ENCODE measurements at regions not wholly inside any gene's neighbourhood (a gene's known extent, or its start where the extent isn't known, plus 50 kb on each side); places are given as distances from the start of the nearest gene placed in this dataset.

GRCh38 chr15:26023231-26023630, 160.1 kb upstream of the ATP10A start:
- Histone ChIP-seq H3K9ac (ENCODE audit: low read depth in 1 of 3, low read length in 3 of 3) (no peak overlapping the region), H3K27ac (ENCODE audit: low read depth, low read length) (no peak overlapping the region), H3K4me3 (ENCODE audit: low read length in 3 of 3) (no peak overlapping the region), H3K27me3 (ENCODE audit: control insufficient read depth in 3 of 3, insufficient read depth in 3 of 3, low read length in 3 of 3) (peaks cover 0 to 10% (median 0%) of the 10 kb centered on the region in 3 donors), H3K4me1 (ENCODE audit: control insufficient read depth in 3 of 3, insufficient read depth in 3 of 3, low read length in 3 of 3) (no peaks in the 10 kb centered on the region), H3K9me3 (ENCODE audit: control insufficient read depth in 3 of 3, low read length in 3 of 3) (no peaks in the 10 kb centered on the region), H3K36me3 (ENCODE audit: control insufficient read depth in 3 of 3, insufficient read depth in 3 of 3, low read length in 3 of 3) (no peaks in the 10 kb centered on the region)

- Histone ChIP-seq H3K9ac (ENCODE audit: low read depth in 1 of 3, low read length in 3 of 3) (no peak overlapping the region), H3K27me3 (ENCODE audit: control insufficient read depth in 3 of 3, insufficient read depth in 3 of 3, low read length in 3 of 3) (peaks cover 4 to 10% (median 4%) of the 10 kb centered on the region in 3 donors), H3K9me3 (ENCODE audit: control insufficient read depth in 3 of 3, low read length in 3 of 3) (no peaks in the 10 kb centered on the region), H3K4me1 (ENCODE audit: control insufficient read depth in 3 of 3, insufficient read depth in 3 of 3, low read length in 3 of 3) (no peaks in the 10 kb centered on the region), H3K27ac (ENCODE audit: low read depth, low read length) (no peak overlapping the region), H3K36me3 (ENCODE audit: control insufficient read depth in 3 of 3, insufficient read depth in 3 of 3, low read length in 3 of 3) (no peaks in the 10 kb centered on the region), H3K4me3 (ENCODE audit: low read length in 3 of 3) (no peak overlapping the region)
Observed at GRCh38 chr15:26020871-26021270, 157.7 kb upstream of the ATP10A start.

- no peak overlapping the region for H3K9ac ChIP-seq (ENCODE audit: low read depth in 1 of 3, low read length in 3 of 3)
- H3K36me3 ChIP-seq (ENCODE audit: control insufficient read depth in 3 of 3, insufficient read depth in 3 of 3, low read length in 3 of 3): no peaks in the 10 kb centered on the region
- H3K9me3 ChIP-seq (ENCODE audit: control insufficient read depth in 3 of 3, low read length in 3 of 3): peaks cover 0 to 2% (median 0%) of the 10 kb centered on the region in 3 donors
- no peaks in the 10 kb centered on the region for H3K4me1 ChIP-seq (ENCODE audit: control insufficient read depth in 3 of 3, insufficient read depth in 3 of 3, low read length in 3 of 3)
- H3K4me3 ChIP-seq (ENCODE audit: low read length in 3 of 3): no peak overlapping the region
- no peak overlapping the region for H3K27ac ChIP-seq (ENCODE audit: low read depth, low read length)
- peaks cover 4 to 22% (median 4%) of the 10 kb centered on the region in 3 donors for H3K27me3 ChIP-seq (ENCODE audit: control insufficient read depth in 3 of 3, insufficient read depth in 3 of 3, low read length in 3 of 3)
Observed at GRCh38 chr15:26017665-26018064, 154.5 kb upstream of the ATP10A start.

- Histone ChIP-seq H3K27me3 (ENCODE audit: control insufficient read depth in 3 of 3, insufficient read depth in 3 of 3, low read length in 3 of 3) (peaks cover 4 to 20% (median 4%) of the 10 kb centered on the region in 3 donors), H3K4me1 (ENCODE audit: control insufficient read depth in 3 of 3, insufficient read depth in 3 of 3, low read length in 3 of 3) (no peaks in the 10 kb centered on the region), H3K27ac (ENCODE audit: low read depth, low read length) (no peak overlapping the region), H3K36me3 (ENCODE audit: control insufficient read depth in 3 of 3, insufficient read depth in 3 of 3, low read length in 3 of 3) (no peaks in the 10 kb centered on the region), H3K9ac (ENCODE audit: low read depth in 1 of 3, low read length in 3 of 3) (no peak overlapping the region), H3K9me3 (ENCODE audit: control insufficient read depth in 3 of 3, low read length in 3 of 3) (peaks cover 0 to 2% (median under 1%) of the 10 kb centered on the region in 3 donors), H3K4me3 (ENCODE audit: low read length in 3 of 3) (no peak overlapping the region)
Observed at GRCh38 chr15:26015516-26016075, 152.5 kb upstream of the ATP10A start.

GRCh38 chr15:26013981-26014380, 150.9 kb upstream of the ATP10A start:
- no peaks in the 10 kb centered on the region for H3K36me3 ChIP-seq (ENCODE audit: control insufficient read depth in 3 of 3, insufficient read depth in 3 of 3, low read length in 3 of 3)
- peaks cover 4 to 16% (median 4%) of the 10 kb centered on the region in 3 donors for H3K27me3 ChIP-seq (ENCODE audit: control insufficient read depth in 3 of 3, insufficient read depth in 3 of 3, low read length in 3 of 3)
- H3K9me3 ChIP-seq (ENCODE audit: control insufficient read depth in 3 of 3, low read length in 3 of 3): peaks cover 0 to 3% (median 2%) of the 10 kb centered on the region in 3 donors
- no peak overlapping the region for H3K27ac ChIP-seq (ENCODE audit: low read depth, low read length)
- H3K9ac ChIP-seq (ENCODE audit: low read depth in 1 of 3, low read length in 3 of 3): no peak overlapping the region
- no peaks in the 10 kb centered on the region for H3K4me1 ChIP-seq (ENCODE audit: control insufficient read depth in 3 of 3, insufficient read depth in 3 of 3, low read length in 3 of 3)
- H3K4me3 ChIP-seq (ENCODE audit: low read length in 3 of 3): no peak overlapping the region

GRCh38 chr15:26011916-26012315, 148.8 kb upstream of the ATP10A start:
- Histone ChIP-seq H3K4me1 (ENCODE audit: control insufficient read depth in 3 of 3, insufficient read depth in 3 of 3, low read length in 3 of 3) (no peaks in the 10 kb centered on the region), H3K27me3 (ENCODE audit: control insufficient read depth in 3 of 3, insufficient read depth in 3 of 3, low read length in 3 of 3) (peaks cover 0 to 16% (median 4%) of the 10 kb centered on the region in 3 donors)

GRCh38 chr15:26007151-26007550, 144.0 kb upstream of the ATP10A start:
- Histone ChIP-seq H3K27me3 (ENCODE audit: control insufficient read depth in 3 of 3, insufficient read depth in 3 of 3, low read length in 3 of 3) (no peaks in the 10 kb centered on the region), H3K36me3 (ENCODE audit: control insufficient read depth in 3 of 3, insufficient read depth in 3 of 3, low read length in 3 of 3) (no peaks in the 10 kb centered on the region), H3K4me1 (ENCODE audit: control insufficient read depth in 3 of 3, insufficient read depth in 3 of 3, low read length in 3 of 3) (no peaks in the 10 kb centered on the region), H3K4me3 (ENCODE audit: low read length in 3 of 3) (no peak overlapping the region), H3K27ac (ENCODE audit: low read depth, low read length) (no peak overlapping the region), H3K9ac (ENCODE audit: low read depth in 1 of 3, low read length in 3 of 3) (no peak overlapping the region), H3K9me3 (ENCODE audit: control insufficient read depth in 3 of 3, low read length in 3 of 3) (peaks cover 0 to 3% (median 0%) of the 10 kb centered on the region in 3 donors)

More at GRCh38 chr15:26011916-26012315, 148.8 kb upstream of the ATP10A start:
- Histone ChIP-seq H3K9ac (ENCODE audit: low read depth in 1 of 3, low read length in 3 of 3) (no peak overlapping the region), H3K27ac (ENCODE audit: low read depth, low read length) (no peak overlapping the region), H3K9me3 (ENCODE audit: control insufficient read depth in 3 of 3, low read length in 3 of 3) (peaks cover 0 to 3% (median 2%) of the 10 kb centered on the region in 3 donors), H3K36me3 (ENCODE audit: control insufficient read depth in 3 of 3, insufficient read depth in 3 of 3, low read length in 3 of 3) (no peaks in the 10 kb centered on the region), H3K4me3 (ENCODE audit: low read length in 3 of 3) (no peak overlapping the region)

GRCh38 chr15:26001201-26001600, 138.1 kb upstream of the ATP10A start:
- H3K4me1 ChIP-seq (ENCODE audit: control insufficient read depth in 3 of 3, insufficient read depth in 3 of 3, low read length in 3 of 3): no peaks in the 10 kb centered on the region
- H3K27me3 ChIP-seq (ENCODE audit: control insufficient read depth in 3 of 3, insufficient read depth in 3 of 3, low read length in 3 of 3): peaks cover 0 to 6% (median 0%) of the 10 kb centered on the region in 3 donors
- no peaks in the 10 kb centered on the region for H3K36me3 ChIP-seq (ENCODE audit: control insufficient read depth in 3 of 3, insufficient read depth in 3 of 3, low read length in 3 of 3)
- no peak overlapping the region for H3K27ac ChIP-seq (ENCODE audit: low read depth, low read length)
- H3K9me3 ChIP-seq (ENCODE audit: control insufficient read depth in 3 of 3, low read length in 3 of 3): no peaks in the 10 kb centered on the region
- no peak overlapping the region for H3K9ac ChIP-seq (ENCODE audit: low read depth in 1 of 3, low read length in 3 of 3)
- H3K4me3 ChIP-seq (ENCODE audit: low read length in 3 of 3): no peak overlapping the region

GRCh38 chr15:25993506-25993905, 130.4 kb upstream of the ATP10A start:
- Histone ChIP-seq H3K27me3 (ENCODE audit: control insufficient read depth in 3 of 3, insufficient read depth in 3 of 3, low read length in 3 of 3) (no peaks in the 10 kb centered on the region), H3K27ac (ENCODE audit: low read depth, low read length) (no peak overlapping the region)

GRCh38 chr15:25990220-25990619, 127.1 kb upstream of the ATP10A start:
- H3K4me1 ChIP-seq (ENCODE audit: control insufficient read depth in 3 of 3, insufficient read depth in 3 of 3, low read length in 3 of 3): no peaks in the 10 kb centered on the region
- no peaks in the 10 kb centered on the region for H3K36me3 ChIP-seq (ENCODE audit: control insufficient read depth in 3 of 3, insufficient read depth in 3 of 3, low read length in 3 of 3)
- no peak overlapping the region for H3K4me3 ChIP-seq (ENCODE audit: low read length in 3 of 3)
- no peaks in the 10 kb centered on the region for H3K27me3 ChIP-seq (ENCODE audit: control insufficient read depth in 3 of 3, insufficient read depth in 3 of 3, low read length in 3 of 3)
- no peak overlapping the region for H3K9ac ChIP-seq (ENCODE audit: low read depth in 1 of 3, low read length in 3 of 3)
- no peaks in the 10 kb centered on the region for H3K9me3 ChIP-seq (ENCODE audit: control insufficient read depth in 3 of 3, low read length in 3 of 3)
- H3K27ac ChIP-seq (ENCODE audit: low read depth, low read length): no peak overlapping the region

More at GRCh38 chr15:25993506-25993905, 130.4 kb upstream of the ATP10A start:
- Histone ChIP-seq H3K9me3 (ENCODE audit: control insufficient read depth in 3 of 3, low read length in 3 of 3) (no peaks in the 10 kb centered on the region), H3K4me1 (ENCODE audit: control insufficient read depth in 3 of 3, insufficient read depth in 3 of 3, low read length in 3 of 3) (no peaks in the 10 kb centered on the region), H3K4me3 (ENCODE audit: low read length in 3 of 3) (no peak overlapping the region), H3K9ac (ENCODE audit: low read depth in 1 of 3, low read length in 3 of 3) (no peak overlapping the region), H3K36me3 (ENCODE audit: control insufficient read depth in 3 of 3, insufficient read depth in 3 of 3, low read length in 3 of 3) (no peaks in the 10 kb centered on the region)
